MV-4-11 (cell line): ENCODE measurements at regions not wholly inside any gene's neighbourhood (a gene's known extent, or its start where the extent isn't known, plus 50 kb on each side); places are given as distances from the start of the nearest gene placed in this dataset.

Experiments
- DNase-seq: peaks from one replicate; lab custom pipeline; 2025; lab: John Stamatoyannopoulos, UW

GRCh38 chr10:125341611-125342010 is 181.2 kb upstream of the CTBP2 start:
- no peak for DNase-seq

DNA sequence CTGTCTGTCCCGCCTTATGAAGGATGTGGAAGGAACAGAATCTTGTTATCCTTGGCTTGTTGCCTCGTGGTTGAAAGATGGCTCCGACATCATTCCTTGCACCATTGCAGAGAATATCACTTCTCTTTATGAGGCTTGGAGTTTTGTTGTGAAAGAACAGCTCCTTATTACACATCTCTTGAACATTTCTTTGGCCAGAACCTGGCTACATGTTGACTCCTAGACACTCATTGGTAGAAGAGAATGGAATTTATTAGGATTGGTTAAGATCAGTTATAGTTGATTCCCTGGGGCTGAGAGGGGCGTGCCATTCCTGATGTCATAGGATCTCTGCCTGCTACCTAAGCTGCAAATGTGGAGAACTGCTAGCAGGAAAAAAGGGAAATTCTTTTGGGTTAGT is 180.5 kb upstream of the CTBP2 start:
- peak; percentile 45 for DNase-seq

- no peak for DNase-seq
Observed at GRCh38 chr10:125337510-125337909, 177.1 kb upstream of the CTBP2 start.

- DNase-seq: no peak
Observed at GRCh38 chr10:125334545-125334944, 174.2 kb upstream of the CTBP2 start.

DNA sequence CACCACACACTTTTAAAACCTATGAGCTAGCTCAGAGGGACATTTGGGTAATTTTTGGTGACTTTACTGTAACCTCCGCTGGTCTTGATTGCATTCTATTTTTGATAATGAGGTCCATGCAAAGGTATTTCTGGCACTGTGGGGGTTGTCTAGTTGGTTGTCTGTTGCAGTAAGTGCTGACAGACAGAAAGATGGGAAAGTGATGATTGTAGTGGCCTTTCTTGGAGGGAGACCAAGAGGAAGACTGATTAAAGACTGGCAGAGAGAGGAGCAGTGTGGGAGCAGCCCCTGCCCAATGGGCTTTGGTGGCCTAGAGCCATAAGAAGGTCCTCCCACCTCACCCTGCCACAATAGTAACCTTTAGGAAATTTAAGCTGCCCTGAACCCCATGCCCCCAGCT is 173.4 kb upstream of the CTBP2 start:
- DNase-seq: no peak

- DNase-seq: no peak
Observed at GRCh38 chr10:125333209-125333591, 172.8 kb upstream of the CTBP2 start.

- DNase-seq: no peak
Observed at GRCh38 chr10:125332548-125333208, 172.3 kb upstream of the CTBP2 start.

DNA sequence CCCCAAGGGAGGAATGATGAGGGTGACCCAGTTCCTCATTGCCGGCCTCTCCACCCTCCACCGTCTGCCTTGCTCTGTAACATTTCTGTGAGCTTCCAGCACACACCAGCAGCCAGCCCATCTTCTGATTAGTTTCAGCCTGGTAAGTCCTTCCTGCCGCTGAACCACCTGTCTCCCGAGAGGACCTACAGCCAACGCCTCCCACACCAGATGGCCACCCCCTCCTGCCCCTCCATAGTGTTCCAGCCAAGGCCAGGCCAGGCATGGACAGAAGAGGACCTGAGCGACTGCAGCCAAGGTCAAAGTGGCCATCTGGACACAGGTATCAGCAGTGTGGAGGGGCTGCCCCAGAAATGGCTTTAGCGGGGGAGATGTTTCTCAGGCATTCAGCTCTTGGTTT is 170.7 kb upstream of the CTBP2 start:
- no peak for DNase-seq

DNA sequence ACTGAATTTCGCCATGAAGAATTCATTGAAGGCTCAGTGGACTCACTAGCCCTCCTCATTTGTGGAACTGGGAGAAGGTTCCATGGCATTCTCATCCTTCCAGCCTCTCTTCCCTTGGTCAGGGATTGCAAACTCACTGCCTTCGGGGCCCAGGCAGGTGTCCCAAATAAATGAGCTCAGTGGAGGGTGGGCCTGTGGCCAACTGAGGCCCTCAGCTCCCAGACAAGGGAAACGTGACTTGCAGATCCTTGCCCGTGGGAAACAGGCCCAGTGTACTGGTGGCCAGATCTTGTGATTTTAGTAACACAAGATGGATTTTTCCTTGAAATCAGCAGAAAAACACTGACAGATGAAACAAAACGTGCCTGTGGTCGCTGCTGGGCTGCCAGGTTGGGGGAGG is 168.7 kb upstream of the CTBP2 start:
- DNase-seq: no peak

DNA sequence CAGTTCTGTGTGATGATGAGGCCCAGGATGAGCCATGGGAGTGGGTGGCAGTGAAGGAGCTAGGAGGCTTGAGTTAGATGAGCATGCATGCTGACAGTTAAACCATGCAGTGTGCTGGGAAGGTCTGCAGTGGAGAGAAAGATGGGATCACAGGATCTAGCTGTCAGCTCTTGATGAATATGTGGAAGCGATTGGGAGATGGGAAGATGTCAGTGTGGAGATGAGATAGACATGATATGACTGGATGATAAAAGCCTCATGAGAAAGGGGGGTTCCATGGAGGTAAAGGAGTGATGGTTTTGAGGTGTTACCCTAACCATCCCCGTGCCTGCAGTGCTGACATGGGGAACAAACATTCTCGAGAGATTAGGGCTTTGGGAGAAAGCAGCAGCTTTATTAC is 165.0 kb upstream of the CTBP2 start:
- no peak for DNase-seq

- no peak for DNase-seq
Observed at GRCh38 chr10:125316436-125316835, 156.1 kb upstream of the CTBP2 start.

DNA sequence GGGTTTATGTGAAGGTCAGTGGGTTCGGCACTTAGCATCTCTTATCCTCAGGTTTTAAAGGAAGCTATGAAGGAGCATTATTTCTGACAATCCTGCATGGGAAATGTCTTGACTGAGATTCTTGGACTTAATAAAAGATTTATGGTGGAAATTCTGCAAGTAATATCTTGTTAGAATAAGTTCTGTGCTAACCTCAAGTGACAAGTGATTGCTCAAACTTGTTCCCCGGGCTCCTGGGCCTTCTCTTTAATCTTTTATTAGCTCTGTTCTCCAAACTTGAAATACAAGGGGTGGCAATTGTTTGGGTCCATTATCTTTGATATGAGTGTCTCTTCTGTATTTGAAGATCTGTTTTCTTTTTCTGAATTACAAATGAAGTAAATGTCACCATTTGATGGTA is 140.6 kb upstream of the CTBP2 start:
- no peak for DNase-seq

- no peak for DNase-seq
Observed at GRCh38 chr10:125299461-125299860, 139.1 kb upstream of the CTBP2 start.

DNA sequence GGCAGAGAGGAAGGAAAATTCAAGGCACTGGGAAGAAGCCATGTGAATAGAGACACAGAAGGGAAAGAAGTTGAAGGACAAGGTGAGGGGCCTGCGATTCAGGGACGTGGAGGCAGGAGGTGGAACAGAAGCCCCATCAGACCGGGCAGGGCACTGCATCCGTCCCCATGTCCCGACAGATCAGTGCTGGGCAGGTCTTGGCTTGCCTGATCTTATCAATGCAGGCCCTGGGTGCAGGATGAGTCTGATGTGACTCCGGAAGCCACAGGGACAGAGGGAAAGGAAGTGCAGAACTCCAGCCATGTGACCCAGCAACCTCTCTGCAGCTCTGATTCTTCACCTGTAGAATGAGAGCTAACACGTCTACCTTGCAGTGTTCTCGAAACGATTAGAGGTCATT is 136.2 kb upstream of the CTBP2 start:
- DNase-seq: no peak

GRCh38 chr10:125294109-125294508 is 133.7 kb upstream of the CTBP2 start:
- DNase-seq: no peak

DNA sequence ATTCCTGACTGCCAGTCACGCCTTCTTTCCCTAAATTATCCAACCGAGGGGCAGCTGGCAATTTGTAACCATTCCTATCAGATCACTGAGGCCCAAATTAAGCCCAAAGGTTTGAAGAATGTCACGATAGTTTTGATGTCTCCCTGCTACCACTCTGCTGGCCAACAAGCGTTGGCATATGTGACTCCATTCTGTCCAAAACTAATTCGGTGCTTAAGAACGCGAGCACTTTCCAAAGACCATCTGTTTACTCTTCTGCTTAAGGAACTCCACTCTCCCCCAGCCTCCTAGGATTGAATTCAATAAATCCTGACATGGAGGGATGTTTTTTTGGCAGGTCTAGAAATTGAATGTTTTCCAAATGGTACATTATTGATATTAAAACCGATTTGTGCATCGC is 131.5 kb upstream of the CTBP2 start:
- no peak for DNase-seq

DNA sequence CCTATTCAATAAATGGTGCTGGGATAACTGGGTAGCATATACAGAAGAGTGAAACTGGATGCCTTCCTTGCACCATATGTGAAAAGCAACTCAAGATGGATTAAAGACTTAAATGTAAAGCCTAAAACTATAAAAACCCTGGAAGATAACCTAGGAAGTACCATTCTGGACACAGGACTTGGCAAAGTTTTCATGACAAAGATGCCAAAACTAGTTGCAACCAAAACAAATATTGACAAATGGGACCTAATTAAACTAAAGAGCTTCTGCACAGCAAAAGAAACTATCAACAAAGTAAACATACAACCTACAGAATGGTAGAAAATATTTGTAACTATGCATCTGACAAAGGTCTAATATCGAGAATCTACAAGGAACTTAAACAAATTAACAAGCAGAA is 129.1 kb upstream of the CTBP2 start:
- DNase-seq: no peak

- no peak for DNase-seq
Observed at GRCh38 chr10:125284875-125285597, 124.7 kb upstream of the CTBP2 start.

GRCh38 chr10:125283836-125284614 is 123.7 kb upstream of the CTBP2 start:
- no peak for DNase-seq

DNA sequence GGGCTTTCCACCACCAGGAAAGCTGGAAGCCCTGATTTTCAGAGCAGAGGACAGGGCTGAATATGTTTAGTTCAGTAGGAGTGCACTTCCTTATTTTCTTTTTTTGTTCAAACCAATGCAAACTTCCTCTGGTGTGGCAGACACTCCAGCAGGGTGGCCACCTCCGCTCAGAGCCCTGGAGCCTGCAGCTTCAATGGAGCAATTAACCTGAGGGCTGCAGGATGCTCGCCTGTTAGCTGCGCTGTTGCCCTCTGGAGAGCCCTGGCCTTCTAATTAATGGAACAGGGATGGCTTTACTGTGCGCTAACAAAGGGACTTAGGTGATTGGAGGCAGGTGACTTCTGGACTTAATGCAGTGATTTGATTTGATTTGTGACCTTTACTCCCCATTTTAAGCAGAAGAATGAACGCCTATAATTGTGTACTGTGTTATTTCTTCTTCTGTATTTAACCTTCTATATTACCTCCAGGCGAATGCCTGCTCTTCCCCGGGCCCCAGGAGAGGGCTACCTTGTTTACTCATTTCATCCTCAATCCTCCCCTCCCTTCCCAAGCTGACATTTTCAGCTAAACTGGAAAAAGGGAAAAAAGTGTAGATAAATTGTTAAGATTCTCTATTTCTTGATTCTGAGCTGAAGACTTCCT is 123.0 kb upstream of the CTBP2 start:
- DNase-seq: peak; percentile 10

DNA sequence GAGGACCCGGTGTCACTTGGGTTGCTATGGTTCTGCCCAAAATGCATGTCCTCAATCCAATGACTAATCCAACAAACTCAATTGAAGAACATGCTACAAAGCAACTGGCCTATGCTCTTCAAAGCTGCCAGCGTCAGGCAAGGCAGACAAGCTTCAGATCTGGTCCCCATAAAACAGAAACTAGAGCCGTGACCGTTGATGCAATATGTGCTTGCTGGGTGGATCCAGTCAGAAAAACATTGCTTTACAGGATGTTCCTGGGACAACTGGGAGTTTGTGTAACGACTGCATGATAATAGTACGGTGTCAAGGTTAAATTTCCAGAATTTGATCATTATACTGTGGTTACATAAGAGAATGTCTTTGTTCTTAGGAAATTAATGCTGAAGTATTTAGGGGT is 120.7 kb upstream of the CTBP2 start:
- DNase-seq: no peak

- no peak for DNase-seq
Observed at GRCh38 chr10:125276133-125276532, 115.8 kb upstream of the CTBP2 start.

- DNase-seq: no peak
Observed at GRCh38 chr10:125274961-125275360, 114.6 kb upstream of the CTBP2 start.
